PC-9 (cell line): ENCODE measurements at regions not wholly inside any gene's neighbourhood (a gene's known extent, or its start where the extent isn't known, plus 50 kb on each side); places are given as distances from the start of the nearest gene placed in this dataset.

Experiments used
- BruUV-seq: library from RNA; stranded (reverse); fragments of 400-500 nt; replicated peaks from 2 replicates; lab custom pipeline; 2021; lab: Mats Ljungman, UMichigan
- CTCF ChIA-PET: fragments of 300-600 bp; sonication (Branson Sonifier 250); formaldehyde crosslinking; loops from one replicate; lab custom pipeline; 2022; ENCODE audit warnings: antibody characterized with exemption; lab: Charles Lee
- POLR2A ChIA-PET: fragments of 300-600 bp; sonication (Branson Sonifier 250); formaldehyde crosslinking; loops from one replicate; lab custom pipeline; 2022; ENCODE audit warnings: antibody characterized with exemption; ENCODE audit not compliant: unreplicated experiment; lab: Charles Lee
- DNase-seq, 2 experiments: peaks; one replicate each; pipeline versions ENCODE4 v3.0.0 to v3.0.0-alpha.2; 2015 to 2022; ENCODE audit warnings: mixed read lengths in 1 of 2
- H2AFZ ChIP-seq: fragments of 200-600 bp; sonication (generic); 2 replicates; pipeline ENCODE4 v1.8.1; 2017; ENCODE audit warnings: antibody characterized with exemption
- H3F3A ChIP-seq: fragments of 200-600 bp; sonication (generic); 2 replicates; pipeline ENCODE4 v1.8.1; 2017; ENCODE audit warnings: antibody characterized with exemption, mild to moderate bottlenecking, low read depth; ENCODE audit not compliant: insufficient read depth
- H3K27ac ChIP-seq: fragments of 200-600 bp; sonication (generic); 2 replicates; pipeline ENCODE4 v1.6.1; 2016; ENCODE audit warnings: mixed run types
- H3K27me3 ChIP-seq: fragments of 200-600 bp; sonication (generic); 2 replicates; pipeline ENCODE4 v1.6.1; 2016; ENCODE audit warnings: low read depth, mixed run types; ENCODE audit not compliant: insufficient read depth
- H3K36me3 ChIP-seq: fragments of 200-600 bp; sonication (generic); 2 replicates; pipeline ENCODE4 v1.6.1; 2016; ENCODE audit warnings: low read depth, mixed run types
- H3K4me1 ChIP-seq: fragments of 200-600 bp; sonication (generic); replicated peaks from 2 replicates; pipeline ENCODE4 v1.6.1; 2016; ENCODE audit warnings: mixed run types; ENCODE audit not compliant: insufficient read depth
- H3K4me2 ChIP-seq: fragments of 200-600 bp; sonication (generic); 2 replicates; pipeline ENCODE4 v1.6.1; 2017; ENCODE audit warnings: mixed run types
- H3K4me3 ChIP-seq: fragments of 200-600 bp; sonication (generic); 2 replicates; pipeline ENCODE4 v1.6.1; 2016; ENCODE audit warnings: mixed run types
- H3K79me2 ChIP-seq: fragments of 200-600 bp; sonication (generic); 2 replicates; pipeline ENCODE4 v1.6.1; 2017; ENCODE audit warnings: low read depth, mixed run types
- H3K9me2 ChIP-seq: fragments of 200-600 bp; sonication (generic); 2 replicates; pipeline ENCODE4 v1.8.1; 2017; ENCODE audit warnings: mild to moderate bottlenecking; ENCODE audit not compliant: insufficient read depth
- H3K9me3 ChIP-seq: fragments of 200-600 bp; sonication (generic); 2 replicates; pipeline ENCODE4 v1.8.1; 2016; ENCODE audit warnings: low read depth; ENCODE audit not compliant: insufficient read depth
- H4K20me1 ChIP-seq: fragments of 200-600 bp; sonication (generic); 2 replicates; pipeline ENCODE4 v1.8.1; 2017; ENCODE audit not compliant: insufficient read depth
- CTCF ChIP-seq: fragments of 200-600 bp; sonication (generic); conservative IDR thresholded peaks from 2 replicates; pipeline ENCODE4 v1.6.1; 2017; ENCODE audit warnings: mixed run types, antibody characterized with exemption, mild to moderate bottlenecking, moderate library complexity
- EZH2 ChIP-seq: fragments of 200-600 bp; sonication (generic); IDR thresholded peaks from 2 replicates; pipeline ENCODE4 v1.8.0; 2017; ENCODE audit warnings: antibody characterized with exemption, low read depth
- intact Hi-C: fragments of 100-400 bp; cut with micrococcal nuclease; formaldehyde crosslinking; loops from one replicate; pipeline ENCODE4 v1.10.0; 2022; ENCODE audit not compliant: unreplicated experiment

- intact Hi-C loops: loop anchor here (5.0 kb wide), 1 partner anchor 466 kb away; no protein-coding TSS in a partner anchor
- POLR2A ChIA-PET: interaction anchor here (0.5 kb wide), 1 partner anchor 54 kb away, joined by 4 read pairs; no protein-coding TSS in a partner anchor
- Histone ChIP-seq H3K27me3 (peaks cover 4% of the 10 kb centered on the region; the same call in 1 of the 2 replicates), H3F3A (no peaks in the 10 kb centered on the region), H2AFZ (no peak overlapping the region), H3K4me3 (no peak overlapping the region), H3K4me1 (no peaks in the 10 kb centered on the region), H3K36me3 (no peaks in the 10 kb centered on the region), H3K9me2 (no peaks in the 10 kb centered on the region; the same call in 1 of the 2 replicates), H3K4me2 (no peak overlapping the region), H3K9me3 (no peaks in the 10 kb centered on the region), H4K20me1 (no peaks in the 10 kb centered on the region), H3K27ac (no peak overlapping the region), H3K79me2 (no peaks in the 10 kb centered on the region)
- BruUV-seq: no TSS peak
- CTCF ChIA-PET: no interaction called here
- no peak for TF ChIP-seq CTCF
- TF ChIP-seq EZH2: no peak
- no peak for DNase-seq
These were observed 943.1 kb upstream of the WWC1 start for GRCh38 chr5:167348251-167348926.

DNA sequence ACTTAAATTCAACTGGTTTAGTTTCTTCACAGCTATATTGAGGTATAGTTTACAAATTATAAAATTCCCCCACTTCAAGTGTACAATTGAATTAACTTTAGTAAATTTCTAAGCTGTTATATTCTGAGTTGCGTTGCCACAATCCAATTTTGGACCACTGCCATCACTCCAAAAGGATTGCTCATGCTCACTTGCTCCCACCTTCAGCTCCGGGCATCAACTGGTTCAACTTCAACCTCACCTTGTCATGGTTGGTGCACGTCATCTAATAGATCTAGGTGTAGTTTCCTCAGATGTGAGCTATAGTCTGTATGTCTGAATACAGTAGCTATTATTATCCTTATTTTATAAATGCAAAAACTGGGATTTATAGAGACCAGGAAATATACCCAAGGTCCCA lies 942.5 kb upstream of the WWC1 start:
- Histone ChIP-seq H3K79me2 (no peaks in the 10 kb centered on the region), H3K4me1 (no peaks in the 10 kb centered on the region), H3K9me3 (no peaks in the 10 kb centered on the region), H3K27ac (no peak overlapping the region), H3K36me3 (no peaks in the 10 kb centered on the region), H2AFZ (no peak overlapping the region), H3K9me2 (no peaks in the 10 kb centered on the region), H3K4me3 (no peak overlapping the region), H4K20me1 (no peaks in the 10 kb centered on the region), H3F3A (no peaks in the 10 kb centered on the region), H3K4me2 (no peak overlapping the region), H3K27me3 (peaks cover 4% of the 10 kb centered on the region; the same call in 1 of the 2 replicates)
- ChIA-PET POLR2A (interaction anchor here (0.7 kb wide), 1 partner anchor 843 kb away, joined by 6 read pairs; no protein-coding TSS in a partner anchor), CTCF (no interaction called here)
- DNase-seq: no peak
- intact Hi-C loops: loop anchor here (5.0 kb wide), 1 partner anchor 467 kb away; no protein-coding TSS in a partner anchor
- no TSS peak for BruUV-seq
- TF ChIP-seq EZH2 (no peak), CTCF (no peak)

- Histone ChIP-seq H3K27me3 (peaks cover 13% of the 10 kb centered on the region), H3K4me3 (no peak overlapping the region), H3K9me2 (no peaks in the 10 kb centered on the region), H2AFZ (no peak overlapping the region), H3K36me3 (no peaks in the 10 kb centered on the region), H3K27ac (no peak overlapping the region), H3K79me2 (no peaks in the 10 kb centered on the region), H3K4me2 (no peak overlapping the region), H4K20me1 (no peaks in the 10 kb centered on the region), H3K4me1 (no peaks in the 10 kb centered on the region), H3K9me3 (no peaks in the 10 kb centered on the region), H3F3A (no peaks in the 10 kb centered on the region)
- ChIA-PET CTCF (no interaction called here), POLR2A (no interaction called here)
- intact Hi-C loops: no loop called here
- TF ChIP-seq CTCF (no peak), EZH2 (no peak)
- no TSS peak for BruUV-seq
- DNase-seq: no peak
These were observed 940.1 kb upstream of the WWC1 start for GRCh38 chr5:167351316-167351715.
